Amniotic stem cell (primary cell): ENCODE measurements at regions not wholly inside any gene's neighbourhood (a gene's known extent, or its start where the extent isn't known, plus 50 kb on each side); places are given as distances from the start of the nearest gene placed in this dataset.
"Not testable (repeated sequence)": the region's sequence is repeated elsewhere in the genome, so short reads cannot be mapped to it uniquely, and the experiment has no call there.

Experiments used
- DNase-seq: peaks from one replicate; lab custom pipeline; 2025; lab: John Stamatoyannopoulos, UW

DNA sequence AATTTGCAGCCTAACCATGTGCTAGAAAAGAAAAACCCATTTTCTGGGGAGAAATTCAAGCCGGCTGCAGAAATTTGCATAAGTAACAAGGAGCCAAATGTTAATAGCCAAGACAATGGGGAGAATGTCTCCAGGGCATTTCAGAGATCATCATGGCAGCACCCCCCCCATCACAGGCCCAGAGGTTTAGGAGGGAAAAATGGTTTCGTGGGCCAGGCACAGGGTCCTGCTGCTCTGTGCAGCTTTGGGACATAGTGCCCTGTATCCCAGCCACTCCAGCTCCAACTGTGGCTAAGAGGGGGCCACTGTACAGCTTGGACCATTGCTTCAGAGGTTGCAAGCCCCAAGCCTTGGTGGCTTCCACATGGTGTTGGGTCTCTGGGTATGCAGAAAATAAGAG lies 620.0 kb downstream of the PSAT1 start:
- not testable (repeated sequence) for DNase-seq

DNA sequence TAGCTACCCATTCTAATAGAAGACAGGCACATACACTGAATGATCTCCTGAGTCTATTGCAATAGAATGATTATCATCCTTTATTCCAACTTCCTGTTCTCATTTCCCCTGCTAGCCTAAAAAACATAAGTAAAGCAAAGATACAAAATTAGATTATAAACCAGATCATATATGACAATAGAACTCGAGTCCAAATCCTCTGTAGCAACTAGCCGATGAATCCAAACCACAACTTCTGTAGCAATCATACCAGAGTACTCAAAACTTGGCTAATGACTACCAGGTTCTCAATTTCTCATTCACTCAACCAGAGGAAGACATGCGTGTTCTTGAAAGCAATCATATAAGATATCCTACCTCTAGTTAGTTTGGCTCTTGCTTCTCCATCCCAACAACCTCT lies 622.1 kb downstream of the PSAT1 start:
- no peak for DNase-seq

DNA sequence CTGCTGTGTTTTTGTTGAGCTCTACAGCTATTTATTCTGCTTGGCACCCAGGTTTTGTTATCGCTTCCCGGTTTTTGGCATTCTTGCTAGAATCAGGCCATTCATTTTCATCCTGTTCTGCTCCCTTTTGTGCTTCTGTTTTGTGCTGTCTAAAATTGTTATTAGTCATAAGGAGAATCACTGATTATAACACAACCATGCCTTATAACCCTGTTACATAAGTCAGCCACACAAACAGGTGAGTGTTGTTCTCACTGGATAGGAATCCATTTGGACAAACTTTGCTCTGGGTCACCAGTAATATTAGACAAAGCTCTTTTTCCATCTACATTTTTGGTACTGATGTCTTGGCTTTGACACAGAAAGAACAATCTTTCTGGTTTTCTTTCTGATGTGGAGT lies 622.8 kb downstream of the PSAT1 start:
- DNase-seq: no peak

DNA sequence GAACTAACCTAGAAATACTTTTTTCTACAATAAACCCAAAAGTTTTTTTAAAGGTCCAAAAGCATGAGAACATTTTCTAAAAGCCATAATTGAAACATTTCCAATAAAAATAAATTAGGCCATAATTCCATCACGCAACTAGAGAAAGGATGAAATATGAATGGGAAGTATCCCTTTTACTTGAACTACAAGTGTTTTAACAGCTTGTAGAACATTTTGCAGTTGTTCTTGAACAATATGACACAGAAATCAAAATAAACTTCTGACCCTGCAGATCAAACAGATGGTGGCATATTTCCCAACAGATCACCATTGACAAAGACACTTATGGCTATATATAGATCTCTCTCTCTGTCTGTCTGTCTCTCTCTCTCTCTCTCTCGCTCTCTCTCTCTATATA lies 624.4 kb downstream of the PSAT1 start:
- no peak for DNase-seq

DNA sequence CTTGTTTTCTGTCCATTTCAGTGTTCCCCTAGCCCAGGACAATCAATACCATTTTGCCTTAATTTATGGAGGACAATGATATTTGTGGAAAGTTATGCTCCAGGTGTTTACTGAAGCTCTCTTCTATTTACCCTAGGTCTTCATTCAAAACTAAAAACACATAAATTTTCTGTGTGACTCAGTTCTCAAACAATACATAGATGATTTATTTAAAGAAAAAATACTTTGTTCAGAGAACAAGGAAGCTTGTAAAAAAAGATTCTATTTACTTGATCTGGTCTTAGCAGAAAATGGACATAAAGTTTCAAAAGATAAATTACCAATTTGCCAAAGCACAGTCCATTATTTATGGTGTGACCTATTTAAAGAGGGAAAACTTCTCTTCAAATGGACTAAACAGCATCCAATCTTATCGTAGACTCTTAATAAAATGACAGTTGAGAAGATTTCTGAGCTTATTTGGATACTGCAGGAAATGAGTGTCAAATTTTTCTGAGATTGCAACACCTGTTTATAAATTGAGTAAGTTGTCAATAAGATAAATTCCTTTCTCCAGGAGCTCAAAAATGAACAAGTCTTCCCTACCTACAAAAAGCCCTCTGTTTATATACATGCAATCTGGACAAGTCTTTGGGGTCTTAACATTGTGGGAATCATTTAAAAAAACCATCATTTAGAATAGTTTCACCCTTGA lies 627.2 kb downstream of the PSAT1 start:
- no peak for DNase-seq

DNA sequence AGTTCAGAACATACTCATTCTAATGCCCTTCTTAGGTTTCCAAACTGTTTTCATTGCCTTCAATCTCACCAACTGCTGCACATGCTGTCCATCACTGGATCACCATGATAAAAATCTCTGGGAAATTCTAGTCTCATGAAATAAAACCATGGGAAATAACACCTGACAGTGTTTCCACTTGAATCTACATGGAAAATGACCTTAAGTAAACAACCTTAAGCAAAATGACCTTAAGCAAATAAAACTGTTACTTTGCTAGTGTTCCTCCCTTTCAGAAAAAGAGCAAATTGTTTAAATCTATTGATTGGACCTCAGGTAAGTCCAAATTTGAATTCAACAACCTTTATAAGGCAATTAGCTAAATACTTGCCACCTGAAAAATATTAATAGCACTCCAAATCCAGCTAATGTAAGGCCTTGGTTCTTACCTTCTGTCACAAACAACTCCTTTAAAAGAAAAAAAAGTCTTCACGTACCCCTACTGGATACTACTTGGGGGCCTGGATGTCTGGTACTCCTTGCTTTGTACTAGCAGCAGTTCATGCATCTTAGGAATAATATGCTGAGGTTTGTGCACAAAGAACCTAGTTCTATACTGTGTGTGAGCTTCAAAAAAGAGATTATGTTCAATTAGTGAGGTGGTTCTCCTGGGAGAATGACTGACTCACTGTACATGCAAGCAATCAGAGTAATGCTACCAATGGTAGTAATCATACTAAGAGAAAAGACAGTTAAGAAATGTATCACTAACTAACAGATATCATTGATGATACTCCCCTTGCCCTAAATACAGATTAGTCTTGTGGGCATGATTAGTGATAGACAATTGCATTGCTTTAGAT lies 630.4 kb downstream of the PSAT1 start:
- no peak for DNase-seq

DNA sequence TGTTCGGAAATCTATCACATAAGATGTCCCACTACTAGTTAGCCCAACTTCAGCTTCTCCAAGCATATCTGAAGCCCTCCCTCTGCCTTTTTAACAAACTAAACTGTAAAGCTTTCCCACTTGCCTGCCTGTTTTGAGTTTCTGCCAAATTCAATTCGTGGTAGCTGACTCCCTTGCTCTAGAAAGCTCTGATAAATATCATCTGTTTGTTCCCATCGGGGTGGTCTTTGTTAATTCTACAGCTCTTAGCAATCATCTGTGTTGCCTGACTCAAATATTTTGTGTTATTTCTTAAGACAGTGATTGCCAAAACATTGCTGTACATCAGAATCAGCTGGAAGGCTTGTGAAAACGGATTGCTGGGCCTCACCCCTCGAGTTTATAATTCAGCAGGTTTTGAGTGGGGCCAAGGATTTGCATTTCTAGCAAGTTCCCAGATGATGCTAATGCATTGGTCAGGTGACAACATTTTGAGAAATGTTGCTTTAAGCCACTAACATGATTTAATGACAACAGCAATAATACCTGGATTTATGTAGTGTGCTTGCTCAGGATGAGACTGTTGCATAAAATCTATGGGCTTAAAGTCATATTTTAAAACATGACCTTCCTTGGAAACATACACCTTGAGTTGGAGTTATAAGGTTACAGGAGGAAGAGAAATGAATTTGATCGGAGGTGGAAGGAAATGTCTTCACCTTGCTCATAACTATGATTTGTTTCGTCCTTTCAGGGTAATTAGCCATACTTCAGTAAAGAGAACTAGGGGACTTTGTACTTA lies 631.9 kb downstream of the PSAT1 start:
- no peak for DNase-seq

DNA sequence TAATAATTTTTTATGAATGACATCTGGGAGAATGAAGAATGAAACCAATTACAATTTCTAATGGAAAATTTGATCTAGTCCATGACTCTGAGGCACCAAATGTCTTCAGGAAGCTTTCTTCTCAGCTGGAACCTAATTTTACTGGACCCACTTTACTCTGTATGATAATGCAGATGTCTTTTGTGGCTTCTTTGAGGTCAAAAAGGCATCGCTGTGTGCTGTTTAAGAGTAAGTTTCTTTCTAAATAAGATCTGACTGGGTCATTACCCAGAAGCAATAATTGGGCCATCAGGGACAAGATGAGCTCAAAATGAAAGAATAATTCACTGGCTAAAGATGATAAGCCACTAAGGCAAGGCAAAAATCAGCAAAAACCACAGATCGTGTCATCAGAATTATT lies 633.4 kb downstream of the PSAT1 start:
- DNase-seq: no peak

DNA sequence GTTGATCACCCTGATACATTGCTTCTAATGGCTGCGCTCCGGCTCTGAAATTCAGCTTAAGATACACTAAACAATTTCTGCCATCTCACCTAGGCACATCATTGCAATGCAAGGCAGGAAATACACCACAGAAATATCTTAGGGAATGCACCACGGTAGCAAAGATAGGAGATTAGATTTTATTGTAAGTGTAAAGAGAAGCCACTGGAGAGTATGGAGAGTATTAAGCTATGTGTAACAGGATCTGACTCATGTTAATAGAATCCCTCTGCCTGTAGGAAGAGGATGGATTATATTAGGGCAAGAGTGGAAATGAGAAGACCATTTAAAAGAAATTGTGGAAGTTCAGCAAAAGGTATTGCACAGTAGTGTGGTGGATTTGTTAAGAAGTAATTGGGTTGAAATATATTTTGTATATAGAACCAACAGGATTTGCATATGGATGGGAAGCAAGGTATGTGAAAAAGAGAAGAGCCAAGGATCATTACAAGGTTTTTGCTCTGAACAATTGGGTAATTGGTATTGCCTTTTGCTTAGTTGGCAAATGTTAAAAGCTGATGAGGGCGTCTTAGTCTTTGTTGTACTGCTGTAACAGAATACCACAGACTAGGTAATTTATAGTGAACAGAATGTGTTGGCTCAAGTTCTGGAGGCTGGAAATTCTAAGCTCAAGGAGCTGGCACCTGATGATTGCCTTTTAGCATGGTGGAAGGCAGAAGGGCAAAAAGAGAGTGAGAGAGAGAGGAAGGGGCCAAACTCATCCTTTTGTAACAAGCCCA lies 636.1 kb downstream of the PSAT1 start:
- DNase-seq: no peak

DNA sequence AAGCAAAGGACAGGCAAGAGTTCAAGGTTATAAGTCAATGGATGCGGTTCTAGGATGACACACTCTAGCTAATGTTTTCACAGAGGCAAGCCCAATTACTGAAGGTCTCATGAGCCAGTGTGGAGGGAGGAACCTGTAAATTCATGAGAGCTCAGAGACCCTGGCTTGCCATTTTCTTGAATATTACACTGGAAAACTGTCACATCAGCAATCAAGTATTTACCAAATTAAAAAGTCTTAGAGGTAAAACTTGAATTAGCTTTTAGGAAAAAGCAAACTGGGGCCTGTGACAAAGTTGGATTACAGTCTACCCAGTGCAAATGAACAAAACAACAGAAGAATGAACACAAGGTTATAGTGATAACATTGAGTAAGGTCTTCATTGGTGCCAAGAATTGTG lies 636.9 kb upstream of the TLE4 start:
- DNase-seq: no peak

DNA sequence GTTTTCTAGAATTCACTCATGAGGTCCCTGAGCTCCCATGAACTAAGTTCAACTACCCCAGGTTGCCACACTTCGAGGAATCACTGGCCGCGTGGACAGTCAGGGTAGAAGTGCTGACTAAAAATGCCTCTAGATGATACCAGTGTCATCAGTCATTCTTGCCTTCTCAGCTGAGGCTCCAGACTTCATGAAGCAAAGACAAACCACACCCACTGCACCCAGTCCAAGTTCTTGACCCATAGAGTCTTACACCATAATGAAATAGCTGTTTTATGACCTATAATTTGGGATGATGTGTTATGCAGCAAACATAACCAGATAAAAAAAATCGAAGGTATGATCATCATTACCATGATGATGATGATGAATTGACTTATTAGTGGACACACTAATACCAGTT lies 632.9 kb upstream of the TLE4 start:
- DNase-seq: no peak

DNA sequence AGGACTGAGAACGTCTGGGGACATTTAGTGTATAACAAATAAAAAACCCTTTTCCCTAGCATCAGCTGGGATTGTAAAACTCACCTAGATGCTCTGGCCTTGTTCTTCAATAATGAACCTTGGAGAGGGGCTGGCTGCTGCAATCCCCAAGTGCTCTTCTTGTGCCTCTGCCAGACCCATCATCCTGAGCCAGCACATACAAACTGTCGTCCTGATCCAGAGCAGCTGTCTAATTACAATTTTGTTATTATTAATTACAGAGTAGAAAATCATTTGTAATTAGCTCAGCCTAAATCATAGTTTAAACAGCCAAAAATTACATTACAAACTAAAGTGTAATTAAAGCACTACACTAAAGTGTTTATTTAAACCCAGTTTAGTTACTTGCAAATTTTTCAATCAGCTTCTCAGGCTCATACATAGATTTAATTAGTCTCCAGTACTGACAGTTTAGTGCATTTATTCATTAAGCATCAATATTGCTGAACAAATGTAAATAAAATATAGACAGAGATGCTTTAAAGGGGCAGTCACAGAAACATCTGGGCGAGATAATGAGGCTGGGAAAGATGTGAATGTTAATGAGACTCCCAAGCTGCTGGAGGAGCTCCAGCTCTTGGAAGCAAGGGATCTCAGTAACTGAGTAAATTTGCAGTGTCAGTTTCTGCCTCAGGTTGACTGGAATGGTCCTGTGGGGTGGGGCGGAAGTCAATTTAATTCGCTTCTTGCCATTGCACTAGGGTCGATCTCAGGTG lies 632.3 kb upstream of the TLE4 start:
- no peak for DNase-seq

DNA sequence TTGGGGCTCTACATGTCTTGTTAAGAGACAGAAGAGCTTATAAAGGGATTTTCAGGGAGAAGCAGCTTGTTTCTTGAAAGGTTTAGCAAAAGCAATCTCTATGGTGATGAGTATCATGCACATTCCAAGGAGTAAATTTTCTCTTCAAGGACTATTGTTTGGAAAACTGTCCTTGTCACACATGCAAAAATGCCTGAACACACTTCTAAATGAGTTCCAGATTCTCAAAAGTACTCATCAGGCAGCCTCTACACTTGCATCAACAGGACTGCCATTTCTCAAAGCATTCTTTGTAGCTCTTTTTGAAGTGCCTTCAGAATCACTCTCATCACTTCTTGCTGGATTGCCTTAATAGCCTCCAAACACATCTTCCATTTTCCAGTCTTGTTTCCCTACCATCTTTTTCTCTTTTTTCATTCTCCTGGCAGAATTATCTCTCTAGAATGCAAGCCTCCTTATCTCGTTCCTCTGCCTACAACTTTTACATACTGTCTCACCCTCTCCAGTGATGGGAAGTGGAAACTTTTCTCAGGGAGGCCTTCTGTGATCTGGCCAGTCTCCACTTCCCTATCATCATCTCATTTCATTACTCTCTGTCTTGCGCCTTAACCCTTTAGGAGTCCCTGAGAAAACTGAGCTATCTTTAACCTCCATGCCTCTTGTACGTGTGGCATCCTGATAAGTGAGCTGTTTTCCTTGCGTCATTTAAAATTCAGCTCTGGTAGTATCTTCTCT lies 631.5 kb upstream of the TLE4 start:
- DNase-seq: no peak

DNA sequence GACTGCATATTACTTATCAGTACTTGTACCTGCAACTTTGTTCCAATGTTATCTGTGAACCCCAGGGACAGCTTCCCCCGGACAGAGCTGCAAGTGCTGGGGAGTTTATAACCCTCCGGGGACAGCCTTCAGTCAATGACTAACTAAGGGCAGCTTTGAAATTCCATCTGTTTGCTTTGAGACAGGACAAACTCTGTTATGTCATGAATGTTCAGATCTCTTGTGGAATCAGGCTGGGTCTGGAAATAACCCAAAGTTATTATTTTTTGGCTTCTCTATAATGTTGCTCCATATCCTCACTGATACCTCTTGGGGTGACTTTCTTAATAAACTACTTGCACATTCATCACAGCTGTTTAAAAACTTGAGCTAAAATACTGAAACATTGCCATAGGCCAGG lies 617.5 kb upstream of the TLE4 start:
- DNase-seq: no peak

DNA sequence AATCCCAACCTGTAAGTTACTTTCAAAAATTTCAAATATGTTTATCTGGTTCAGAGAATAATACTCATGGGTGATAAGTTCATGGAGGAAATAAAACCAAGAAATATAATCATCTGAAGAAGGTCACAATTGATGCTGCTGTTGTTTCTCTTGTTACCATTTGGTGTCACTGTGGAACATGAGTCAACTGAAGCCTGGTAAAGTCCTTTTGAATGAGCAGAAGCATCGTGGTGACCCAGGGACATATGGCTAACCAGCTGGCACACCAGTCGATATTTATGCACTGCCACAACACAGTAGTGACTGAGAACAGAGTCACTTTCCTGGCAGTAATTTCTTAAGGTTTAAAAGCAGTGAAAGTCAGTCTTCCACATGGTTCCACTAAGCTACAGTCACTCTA lies 612.9 kb upstream of the TLE4 start:
- DNase-seq: no peak

DNA sequence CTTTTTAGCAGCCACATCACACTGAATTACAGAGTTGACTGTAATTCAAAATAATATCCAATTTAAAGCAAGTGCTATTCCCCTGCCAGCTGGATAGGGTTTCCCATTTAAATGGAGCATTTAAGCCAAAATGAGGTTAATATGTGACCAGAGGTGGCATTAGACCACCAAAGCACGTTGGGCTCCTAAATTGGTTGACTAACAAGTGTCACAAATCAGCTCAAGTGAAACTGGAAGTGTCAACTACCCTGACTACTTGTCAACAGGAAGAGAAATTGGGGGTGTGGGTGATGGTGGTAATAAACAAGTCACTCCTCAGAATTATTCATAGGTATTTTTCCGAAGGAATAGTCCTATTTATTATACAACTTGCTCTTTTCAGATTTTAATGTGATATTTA lies 609.6 kb upstream of the TLE4 start:
- DNase-seq: no peak

DNA sequence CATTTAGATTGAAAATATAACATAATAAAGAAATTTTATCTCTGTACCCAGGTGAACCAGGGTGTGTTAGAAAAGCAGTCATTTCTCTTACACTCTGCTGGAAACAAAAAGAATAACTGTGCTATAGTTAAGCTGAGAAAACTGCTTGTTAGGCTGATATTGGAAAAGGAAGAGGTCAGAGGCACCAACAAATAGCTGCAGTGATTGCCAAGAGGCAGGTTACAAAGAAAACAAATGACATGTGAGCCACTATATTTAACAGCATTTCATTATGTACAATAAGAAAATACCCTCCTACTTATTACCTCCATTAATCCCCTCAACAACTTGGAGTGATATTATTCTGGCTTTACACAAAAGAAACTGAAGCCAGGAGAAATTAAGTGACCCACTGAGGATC lies 607.9 kb upstream of the TLE4 start:
- no peak for DNase-seq

DNA sequence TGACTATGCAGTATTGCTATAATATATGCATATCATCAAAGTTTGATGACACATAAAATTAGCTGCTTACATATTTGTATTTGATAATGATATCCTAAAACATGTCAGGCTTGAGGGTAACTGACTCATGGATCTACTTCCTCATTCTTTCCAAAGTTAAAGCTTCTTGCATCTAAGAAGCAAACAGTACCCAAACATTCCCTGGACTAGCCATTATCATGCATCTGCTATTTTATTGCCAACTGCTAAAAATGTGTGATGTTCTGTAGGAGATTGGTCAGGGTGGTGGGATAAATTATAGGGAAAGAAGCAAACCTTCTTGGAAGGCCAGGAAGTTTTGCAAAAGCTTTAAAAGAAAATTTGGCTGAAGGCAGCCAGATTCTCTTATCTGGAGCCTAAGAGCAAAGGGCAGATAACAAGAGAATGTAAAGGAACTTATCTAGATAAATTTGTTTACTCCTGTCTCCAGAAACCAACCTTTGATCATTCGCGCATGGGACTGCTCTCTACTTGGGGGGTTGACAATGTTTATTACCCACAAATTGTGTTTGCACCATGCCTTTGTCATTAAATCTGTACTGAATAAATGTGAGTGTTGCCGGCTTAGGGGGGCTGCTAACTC lies 604.1 kb upstream of the TLE4 start:
- no peak for DNase-seq

DNA sequence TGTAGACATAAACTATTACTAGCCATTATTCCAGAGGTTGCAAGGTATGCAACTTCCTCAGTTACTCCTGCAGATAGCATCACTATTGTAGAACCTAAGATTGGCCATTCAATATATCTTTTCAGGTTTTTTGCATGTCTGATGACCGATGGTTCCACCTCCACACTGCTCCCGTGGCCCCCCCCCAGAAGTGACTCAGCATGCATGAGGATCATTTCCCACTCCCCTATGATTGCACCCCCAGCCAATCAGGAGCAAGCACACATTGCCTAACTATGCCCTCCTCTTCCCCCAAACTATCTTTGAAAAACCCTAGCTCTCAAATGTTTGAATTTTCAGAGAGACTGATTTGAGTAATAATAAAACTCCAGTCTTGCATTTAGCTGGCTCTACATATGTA lies 601.4 kb upstream of the TLE4 start:
- no peak for DNase-seq

DNA sequence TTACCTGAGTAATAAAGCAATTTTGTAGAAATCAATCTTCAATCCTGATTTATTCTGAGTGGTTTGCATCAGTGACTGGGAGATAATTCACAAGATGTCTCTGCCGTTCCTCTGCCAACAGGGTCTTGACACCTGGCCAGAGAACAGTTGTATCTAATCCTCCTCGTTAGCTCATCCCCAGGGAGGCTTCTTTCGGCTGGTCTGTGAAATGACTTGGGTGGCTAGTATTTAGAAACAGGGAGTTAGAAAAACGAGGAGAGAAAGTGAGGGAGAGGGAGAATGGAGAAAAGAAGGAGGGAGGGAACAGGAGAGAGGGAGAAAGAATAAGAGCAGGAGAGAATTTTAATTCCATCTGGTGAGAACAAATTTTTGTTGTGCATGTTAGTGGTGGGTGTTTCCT lies 600.2 kb upstream of the TLE4 start:
- DNase-seq: no peak
